ENCODE measurements at regions not wholly inside any gene's neighbourhood (a gene's known extent, or its start where the extent isn't known, plus 50 kb on each side); places are given as distances from the start of the nearest gene placed in this dataset.

- no peak for TF ChIP-seq GABPA (IDR thresholded peaks at IDR 0.05 in 1 of 2, conservative IDR thresholded peaks at IDR 0.05 in 1 of 2)
- no peak for TF ChIP-seq RAD21 (IDR thresholded peaks at IDR 0.05)
- no peak for TF ChIP-seq FOXA1 (IDR thresholded peaks at IDR 0.05)
- no peak for TF ChIP-seq RXRA (IDR thresholded peaks at IDR 0.05)
- no peak for TF ChIP-seq REST (IDR thresholded peaks at IDR 0.05)
Measured at GRCh38 chr7:12884856-12885440, 197.5 kb downstream of the ARL4A start (continued).

- Histone ChIP-seq H3K4me1 (ENCODE audit: control insufficient read depth in 4 of 4, insufficient read depth in 4 of 4, low read length in 3 of 4) (no peaks in the 10 kb centered on the region), H3K4me3 (ENCODE audit: low read depth in 1 of 3, low read length in 3 of 3) (no peak overlapping the region), H3K27me3 (ENCODE audit: control insufficient read depth in 4 of 4, insufficient read depth in 4 of 4, low read length in 3 of 4) (no peaks in the 10 kb centered on the region), H3K27ac (ENCODE audit: low read depth in 1 of 2, low read length in 2 of 2) (no peak overlapping the region), H3K36me3 (ENCODE audit: control insufficient read depth in 4 of 4, insufficient read depth in 3 of 4, low read depth in 1 of 4, low read length in 3 of 4) (no peaks in the 10 kb centered on the region), H3K9ac (ENCODE audit: low read depth in 1 of 2, low read length in 2 of 2) (no peak overlapping the region), H3K9me3 (ENCODE audit: control insufficient read depth in 4 of 4, low read length in 3 of 4) (no peaks in the 10 kb centered on the region)
- TF ChIP-seq SP1 (IDR thresholded peaks at IDR 0.05), result no peak
- no peak for TF ChIP-seq NR2F2 (IDR thresholded peaks at IDR 0.05)
- TF ChIP-seq FOXA2 (IDR thresholded peaks at IDR 0.05), result no peak
- TF ChIP-seq HNF4A (conservative IDR thresholded peaks at IDR 0.05), result no peak
- no peak for TF ChIP-seq RAD21 (IDR thresholded peaks at IDR 0.05)
- TF ChIP-seq FOXA1 (IDR thresholded peaks at IDR 0.05), result no peak
- no peak for TF ChIP-seq EGR1 (IDR thresholded peaks at IDR 0.05; ENCODE audit: low read depth in 2 of 2)
- TF ChIP-seq YY1 (IDR thresholded peaks at IDR 0.05), result no peak
- no peak for TF ChIP-seq REST (IDR thresholded peaks at IDR 0.05)
- TF ChIP-seq, protein P1, sequence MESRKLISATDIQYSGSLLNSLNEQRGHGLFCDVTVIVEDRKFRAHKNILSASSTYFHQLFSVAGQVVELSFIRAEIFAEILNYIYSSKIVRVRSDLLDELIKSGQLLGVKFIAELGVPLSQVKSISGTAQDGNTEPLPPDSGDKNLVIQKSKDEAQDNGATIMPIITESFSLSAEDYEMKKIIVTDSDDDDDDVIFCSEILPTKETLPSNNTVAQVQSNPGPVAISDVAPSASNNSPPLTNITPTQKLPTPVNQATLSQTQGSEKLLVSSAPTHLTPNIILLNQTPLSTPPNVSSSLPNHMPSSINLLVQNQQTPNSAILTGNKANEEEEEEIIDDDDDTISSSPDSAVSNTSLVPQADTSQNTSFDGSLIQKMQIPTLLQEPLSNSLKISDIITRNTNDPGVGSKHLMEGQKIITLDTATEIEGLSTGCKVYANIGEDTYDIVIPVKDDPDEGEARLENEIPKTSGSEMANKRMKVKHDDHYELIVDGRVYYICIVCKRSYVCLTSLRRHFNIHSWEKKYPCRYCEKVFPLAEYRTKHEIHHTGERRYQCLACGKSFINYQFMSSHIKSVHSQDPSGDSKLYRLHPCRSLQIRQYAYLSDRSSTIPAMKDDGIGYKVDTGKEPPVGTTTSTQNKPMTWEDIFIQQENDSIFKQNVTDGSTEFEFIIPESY (IDR thresholded peaks at IDR 0.05), result no peak
- TF ChIP-seq, protein P2, sequence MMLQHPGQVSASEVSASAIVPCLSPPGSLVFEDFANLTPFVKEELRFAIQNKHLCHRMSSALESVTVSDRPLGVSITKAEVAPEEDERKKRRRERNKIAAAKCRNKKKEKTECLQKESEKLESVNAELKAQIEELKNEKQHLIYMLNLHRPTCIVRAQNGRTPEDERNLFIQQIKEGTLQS (IDR thresholded peaks at IDR 0.05), result no peak
- no peak for DNase-seq (ENCODE audit: low spot score)
- 95% methylated on average over 2 of the region's 2 CpGs for WGBS
Measured at GRCh38 chr7:12888717-12889116, 201.3 kb downstream of the ARL4A start.

All from liver (tissue), 7 donors.